Neuronal stem cell (in vitro differentiated cells): ENCODE measurements at regions not wholly inside any gene's neighbourhood (a gene's known extent, or its start where the extent isn't known, plus 50 kb on each side); places are given as distances from the start of the nearest gene placed in this dataset.

Source experiments
- DNase-seq: peaks from one replicate; pipeline ENCODE4 v3.0.0-alpha.2; 2013; ENCODE audit warnings: low spot score
- H2AFZ ChIP-seq: one replicate; pipeline ENCODE4 v1.6.1; 2013; ENCODE audit warnings: mild to moderate bottlenecking, low read length, inconsistent platforms
- H2AK5ac ChIP-seq: 2 replicates; pipeline ENCODE4 v1.6.1; 2013; ENCODE audit warnings: low read depth, mild to moderate bottlenecking, inconsistent platforms, low read length, moderate library complexity, mixed read lengths
- H2BK120ac ChIP-seq: 2 replicates; pipeline ENCODE4 v1.6.1; 2013; ENCODE audit warnings: low read depth, mild to moderate bottlenecking, inconsistent platforms, low read length, moderate library complexity, mixed read lengths
- H2BK12ac ChIP-seq: one replicate; pipeline ENCODE4 v1.6.1; 2013; ENCODE audit warnings: low read length, inconsistent platforms
- H2BK15ac ChIP-seq: 2 replicates; pipeline ENCODE4 v1.6.1; 2013; ENCODE audit warnings: mild to moderate bottlenecking, low read length, inconsistent platforms, mixed read lengths
- H2BK5ac ChIP-seq: one replicate; pipeline ENCODE4 v1.6.1; 2013; ENCODE audit warnings: inconsistent platforms, mild to moderate bottlenecking, low read length, moderate library complexity
- H3K14ac ChIP-seq: one replicate; pipeline ENCODE4 v1.6.1; 2013; ENCODE audit warnings: low read length, inconsistent platforms
- H3K18ac ChIP-seq: 2 replicates; pipeline ENCODE4 v1.6.1; 2013; ENCODE audit warnings: low read length, inconsistent platforms
- H3K23ac ChIP-seq: 2 replicates; pipeline ENCODE4 v1.6.1; 2013; ENCODE audit warnings: low read depth, mild to moderate bottlenecking, mixed read lengths, low read length, inconsistent platforms; ENCODE audit not compliant: poor library complexity
- H3K27ac ChIP-seq: replicated peaks from 3 replicates; pipeline ENCODE4 v1.5.1; 2013; ENCODE audit warnings: low read length, inconsistent platforms
- H3K27me3 ChIP-seq, 3 experiments: 2 replicates each; pipeline ENCODE4 v1.6.1; 2013; ENCODE audit warnings: low read length in 3 of 3, mild to moderate bottlenecking in 2 of 3, inconsistent platforms in 1 of 3, low read depth in 1 of 3, mixed read lengths in 1 of 3, moderate library complexity in 1 of 3; ENCODE audit not compliant: control insufficient read depth in 3 of 3, insufficient read depth in 3 of 3
- H3K36me3 ChIP-seq, 2 donors: replicated peaks in 1 of 2; 2 replicates each; pipeline ENCODE4 v1.6.1; 2013; ENCODE audit warnings: low read length in 2 of 2; ENCODE audit not compliant: control insufficient read depth in 2 of 2, insufficient read depth in 2 of 2
- H3K4ac ChIP-seq: 2 replicates; pipeline ENCODE4 v1.6.1; 2013; ENCODE audit warnings: inconsistent platforms, mild to moderate bottlenecking, low read length, moderate library complexity
- H3K4me1 ChIP-seq, 2 donors: 1 replicate in 1 of 2; 2 replicates in 1 of 2; pipeline ENCODE4 v1.6.1; 2013; ENCODE audit warnings: low read length in 2 of 2, low read depth in 1 of 2; ENCODE audit not compliant: control insufficient read depth in 2 of 2, insufficient read depth in 1 of 2
- H3K4me2 ChIP-seq: one replicate; pipeline ENCODE4 v1.6.1; 2013; ENCODE audit warnings: mild to moderate bottlenecking, low read length, inconsistent platforms; ENCODE audit not compliant: insufficient read depth, poor library complexity, severe bottlenecking
- H3K4me3 ChIP-seq, 2 donors: 2 replicates each; pipeline ENCODE4 v1.5.1; 2013; ENCODE audit warnings: low read length in 2 of 2, mild to moderate bottlenecking in 2 of 2, inconsistent platforms in 1 of 2, moderate library complexity in 1 of 2
- H3K79me1 ChIP-seq: one replicate; pipeline ENCODE4 v1.6.1; 2013; ENCODE audit warnings: low read depth, mild to moderate bottlenecking, inconsistent platforms, low read length, moderate library complexity
- H3K9ac ChIP-seq: one replicate; pipeline ENCODE4 v1.6.1; 2013; ENCODE audit warnings: mild to moderate bottlenecking, low read depth, low read length, inconsistent platforms; ENCODE audit not compliant: poor library complexity
- H3K9me3 ChIP-seq, 2 donors: replicated peaks in 1 of 2; 2 replicates each; pipeline versions ENCODE3 to v1.6.1; 2013; ENCODE audit warnings: low read length in 2 of 2, mild to moderate bottlenecking in 2 of 2, inconsistent platforms in 1 of 2, low read depth in 1 of 2, mixed read lengths in 1 of 2, moderate library complexity in 1 of 2; ENCODE audit not compliant: control insufficient read depth in 2 of 2, insufficient read depth in 1 of 2
- H4K8ac ChIP-seq: one replicate; pipeline ENCODE4 v1.6.1; 2013; ENCODE audit warnings: low read depth, mild to moderate bottlenecking, inconsistent platforms, low read length, moderate library complexity
- H4K91ac ChIP-seq: one replicate; pipeline ENCODE4 v1.6.1; 2013; ENCODE audit warnings: low read length, low read depth, mild to moderate bottlenecking, inconsistent platforms; ENCODE audit not compliant: poor library complexity
- WGBS, 2 donors: extraction: QIAGEN DNeasy Blood & Tissue Kit; methylation state at CpG; one replicate each; pipeline ENCODE4 v1.1.7; 2013; ENCODE audit warnings: missing lambda C conversion rate in 2 of 2, mixed read lengths in 1 of 2; ENCODE audit not compliant: insufficient read length in 2 of 2, insufficient replicate concordance in 1 of 2; ENCODE audit errors: extremely low coverage in 2 of 2; 5-methylcytosine and 5-hydroxymethylcytosine counted together

- Histone ChIP-seq H3K4me1 (peaks cover 0 to 2% of the 10 kb centered on the region in 2 donors), H3K23ac (no peak overlapping the region), H3K9ac (no peak overlapping the region), H2AFZ (no peak overlapping the region), H3K27ac (no peak overlapping the region), H2BK15ac (no peak overlapping the region), H2BK5ac (no peak overlapping the region), H3K36me3 (no peaks in the 10 kb centered on the region), H3K4me3 (no peak overlapping the region), H4K8ac (no peak overlapping the region), H2BK12ac (no peak overlapping the region), H3K79me1 (no peaks in the 10 kb centered on the region), H2AK5ac (no peak overlapping the region), H3K18ac (no peak overlapping the region), H2BK120ac (no peak overlapping the region), H3K14ac (no peak overlapping the region), H3K4me2 (no peak overlapping the region), H4K91ac (no peak overlapping the region), H3K9me3 (no peaks in the 10 kb centered on the region), H3K4ac (no peak overlapping the region), H3K27me3 (no peaks in the 10 kb centered on the region)
- no peak for DNase-seq
- WGBS, 2 donors, result no CpG with 5 or more reads among the region's 5 CpGs
Measured at GRCh38 chr9:71302776-71303175, 181.4 kb upstream of the TRPM3 start.

GRCh38 chr9:71295928-71296327, 174.5 kb upstream of the TRPM3 start:
- H3K18ac ChIP-seq, result no peak overlapping the region
- no peak overlapping the region for H2BK5ac ChIP-seq
- no peaks in the 10 kb centered on the region for H3K27me3 ChIP-seq
- no peak overlapping the region for H4K8ac ChIP-seq
- DNase-seq, result no peak
- no peak overlapping the region for H2BK15ac ChIP-seq
- no peak overlapping the region for H4K91ac ChIP-seq
- no peak overlapping the region for H2AK5ac ChIP-seq
- H3K79me1 ChIP-seq, result no peaks in the 10 kb centered on the region
- H2BK120ac ChIP-seq, result no peak overlapping the region
- no peaks in the 10 kb centered on the region for H3K36me3 ChIP-seq
- H3K23ac ChIP-seq, result no peak overlapping the region
- H2BK12ac ChIP-seq, result no peak overlapping the region
- H3K4me1 ChIP-seq, result no peaks in the 10 kb centered on the region
- H3K14ac ChIP-seq, result no peak overlapping the region
- H3K9ac ChIP-seq, result no peak overlapping the region
- H2AFZ ChIP-seq, result no peak overlapping the region
- no CpG with 5 or more reads among the region's 3 CpGs for WGBS, 2 donors
- no peak overlapping the region for H3K27ac ChIP-seq
- no peak overlapping the region for H3K4me3 ChIP-seq
- H3K4me2 ChIP-seq, result no peak overlapping the region
- no peaks in the 10 kb centered on the region for H3K9me3 ChIP-seq
- no peak overlapping the region for H3K4ac ChIP-seq

GRCh38 chr9:71286146-71286545, 164.7 kb upstream of the TRPM3 start:
- Histone ChIP-seq H3K36me3 (no peaks in the 10 kb centered on the region), H2BK12ac (no peak overlapping the region), H3K9ac (no peak overlapping the region), H3K27me3 (no peaks in the 10 kb centered on the region), H3K4ac (no peak overlapping the region), H3K27ac (no peak overlapping the region), H2BK120ac (no peak overlapping the region), H3K23ac (no peak overlapping the region), H3K79me1 (no peaks in the 10 kb centered on the region), H4K8ac (no peak overlapping the region), H3K4me1 (peaks cover 4 to 13% of the 10 kb centered on the region in 2 donors), H2AFZ (no peak overlapping the region), H3K4me2 (no peak overlapping the region), H2BK15ac (no peak overlapping the region), H4K91ac (no peak overlapping the region), H2BK5ac (no peak overlapping the region), H3K14ac (no peak overlapping the region), H2AK5ac (no peak overlapping the region), H3K9me3 (no peaks in the 10 kb centered on the region), H3K4me3 (no peak overlapping the region), H3K18ac (no peak overlapping the region)
- no CpG with 5 or more reads among the region's 4 CpGs for WGBS, 2 donors
- no peak for DNase-seq

GRCh38 chr9:71285191-71285656, 163.8 kb upstream of the TRPM3 start:
- Histone ChIP-seq H3K79me1 (no peaks in the 10 kb centered on the region), H3K4ac (no peak overlapping the region), H2BK15ac (no peak overlapping the region), H2BK120ac (no peak overlapping the region), H2BK5ac (no peak overlapping the region), H3K18ac (no peak overlapping the region), H3K23ac (no peak overlapping the region), H3K4me1 (peaks cover 4 to 13% of the 10 kb centered on the region in 2 donors), H4K91ac (no peak overlapping the region), H3K36me3 (no peaks in the 10 kb centered on the region), H3K14ac (no peak overlapping the region), H3K9me3 (no peaks in the 10 kb centered on the region), H2AK5ac (no peak overlapping the region), H2AFZ (peak overlapping the region; percentile 78), H2BK12ac (no peak overlapping the region), H4K8ac (no peak overlapping the region), H3K27me3 (no peaks in the 10 kb centered on the region), H3K27ac (no peak overlapping the region), H3K4me2 (no peak overlapping the region), H3K4me3 (no peak overlapping the region), H3K9ac (no peak overlapping the region)
- WGBS, 2 donors, result no CpG with 5 or more reads among the region's 8 CpGs
- peak; percentile 75 for DNase-seq
